ENCODE measurements at regions not wholly inside any gene's neighbourhood (a gene's known extent, or its start where the extent isn't known, plus 50 kb on each side); places are given as distances from the start of the nearest gene placed in this dataset.

- TF ChIP-seq EGR1 (IDR thresholded peaks at IDR 0.05) (no peak), CEBPB (IDR thresholded peaks at IDR 0.05) (no peak), TAF1 (IDR thresholded peaks at IDR 0.05; ENCODE audit: low read depth) (no peak), REST (IDR thresholded peaks at IDR 0.05; ENCODE audit: low read depth) (no peak), USF1 (IDR thresholded peaks at IDR 0.05) (no peak), CREB1 (IDR thresholded peaks at IDR 0.05; ENCODE audit: low read depth) (no peak), NFIC (IDR thresholded peaks at IDR 0.05) (no peak), FOXM1 (IDR thresholded peaks at IDR 0.05; ENCODE audit: borderline replicate concordance, low read depth) (no peak), EP300 (IDR thresholded peaks at IDR 0.05; ENCODE audit: borderline replicate concordance) (no peak), TCF12 (IDR thresholded peaks at IDR 0.05; ENCODE audit: low read depth) (no peak), ZBTB7A (IDR thresholded peaks at IDR 0.05; ENCODE audit: low read depth) (no peak), TEAD4 (IDR thresholded peaks at IDR 0.05) (no peak), MAX (IDR thresholded peaks at IDR 0.05) (no peak), YY1 (IDR thresholded peaks at IDR 0.05; ENCODE audit: low read depth) (no peak), RAD21 (IDR thresholded peaks at IDR 0.05; ENCODE audit: low read depth) (no peak)
Observed at GRCh38 chr7:81321949-81322348, 403.1 kb upstream of the SEMA3C start.

GRCh38 chr7:81317741-81318140 is 398.9 kb upstream of the SEMA3C start:
- no peak for TF ChIP-seq EP300 (IDR thresholded peaks at IDR 0.05; ENCODE audit: borderline replicate concordance)
- no peak for TF ChIP-seq CREB1 (IDR thresholded peaks at IDR 0.05; ENCODE audit: low read depth)
- TF ChIP-seq REST (IDR thresholded peaks at IDR 0.05; ENCODE audit: low read depth): no peak
- TF ChIP-seq USF1 (IDR thresholded peaks at IDR 0.05): no peak
- no peak for TF ChIP-seq TEAD4 (IDR thresholded peaks at IDR 0.05)
- no peak for TF ChIP-seq YY1 (IDR thresholded peaks at IDR 0.05; ENCODE audit: low read depth)
- TF ChIP-seq NFIC (IDR thresholded peaks at IDR 0.05): no peak
- TF ChIP-seq ZBTB7A (IDR thresholded peaks at IDR 0.05; ENCODE audit: low read depth): no peak
- TF ChIP-seq EGR1 (IDR thresholded peaks at IDR 0.05): no peak
- no peak for TF ChIP-seq MAX (IDR thresholded peaks at IDR 0.05)
- TF ChIP-seq TCF12 (IDR thresholded peaks at IDR 0.05; ENCODE audit: low read depth): no peak
- TF ChIP-seq TAF1 (IDR thresholded peaks at IDR 0.05; ENCODE audit: low read depth): no peak
- TF ChIP-seq RAD21 (IDR thresholded peaks at IDR 0.05; ENCODE audit: low read depth): no peak
- TF ChIP-seq CEBPB (IDR thresholded peaks at IDR 0.05): no peak

- no peak for TF ChIP-seq NFIC (IDR thresholded peaks at IDR 0.05)
- TF ChIP-seq MAX (IDR thresholded peaks at IDR 0.05): no peak
- TF ChIP-seq USF1 (IDR thresholded peaks at IDR 0.05): no peak
- no peak for TF ChIP-seq TEAD4 (IDR thresholded peaks at IDR 0.05)
- TF ChIP-seq RAD21 (IDR thresholded peaks at IDR 0.05; ENCODE audit: low read depth): no peak
Observed at GRCh38 chr7:81308643-81309322, 389.9 kb upstream of the SEMA3C start.

- TF ChIP-seq EP300 (IDR thresholded peaks at IDR 0.05; ENCODE audit: borderline replicate concordance): no peak
- no peak for TF ChIP-seq YY1 (IDR thresholded peaks at IDR 0.05; ENCODE audit: low read depth)
- no peak for TF ChIP-seq FOXM1 (IDR thresholded peaks at IDR 0.05; ENCODE audit: borderline replicate concordance, low read depth)
- TF ChIP-seq MAX (IDR thresholded peaks at IDR 0.05): no peak
- TF ChIP-seq TEAD4 (IDR thresholded peaks at IDR 0.05): no peak
- no peak for TF ChIP-seq EGR1 (IDR thresholded peaks at IDR 0.05)
- no peak for TF ChIP-seq CREB1 (IDR thresholded peaks at IDR 0.05; ENCODE audit: low read depth)
- TF ChIP-seq USF1 (IDR thresholded peaks at IDR 0.05): no peak
- TF ChIP-seq ZBTB7A (IDR thresholded peaks at IDR 0.05; ENCODE audit: low read depth): no peak
- no peak for TF ChIP-seq RAD21 (IDR thresholded peaks at IDR 0.05; ENCODE audit: low read depth)
- no peak for TF ChIP-seq NFIC (IDR thresholded peaks at IDR 0.05)
- TF ChIP-seq REST (IDR thresholded peaks at IDR 0.05; ENCODE audit: low read depth): no peak
- TF ChIP-seq CEBPB (IDR thresholded peaks at IDR 0.05): no peak
- TF ChIP-seq TCF12 (IDR thresholded peaks at IDR 0.05; ENCODE audit: low read depth): no peak
- TF ChIP-seq TAF1 (IDR thresholded peaks at IDR 0.05; ENCODE audit: low read depth): no peak
Observed at GRCh38 chr7:81301815-81302214, 383.0 kb upstream of the SEMA3C start.

All from Ishikawa (cell line).